H1 (cell line): ENCODE measurements at regions not wholly inside any gene's neighbourhood (a gene's known extent, or its start where the extent isn't known, plus 50 kb on each side); places are given as distances from the start of the nearest gene placed in this dataset.

ENCODE experiments used
- CTCF ChIA-PET: fragments of 300-600 bp; sonication (Branson Sonifier 250); formaldehyde crosslinking; loops from one replicate; lab custom pipeline; 2021; ENCODE audit not compliant: partially characterized antibody; lab: Charles Lee
- POLR2A ChIA-PET: fragments of 300-600 bp; sonication (Branson Sonifier 250); formaldehyde crosslinking; loops from one replicate; lab custom pipeline; 2021; ENCODE audit warnings: inconsistent platforms; ENCODE audit not compliant: partially characterized antibody; lab: Charles Lee
- DNase-seq, 2 experiments: peaks; one replicate each; pipeline versions ENCODE4 v3.0.0 to v3.0.0-alpha.2; 2010 to 2022; ENCODE audit warnings: low spot score in 2 of 2, low read depth in 1 of 2, mixed read lengths in 1 of 2
- FAIRE-seq: peaks from 2 replicates; lab custom pipeline; 2011; peaks lifted over from hg19 to GRCh38; lab: Jason Lieb, UNC
- H2AFZ ChIP-seq: 2 replicates; pipeline ENCODE4 v1.8.1; 2012; ENCODE audit warnings: low read length, inconsistent platforms
- H2AK5ac ChIP-seq: 2 replicates; pipeline ENCODE4 v1.6.1; 2013; ENCODE audit warnings: low read depth, low read length
- H2BK120ac ChIP-seq: replicated peaks from 2 replicates; pipeline ENCODE3; 2013; ENCODE audit warnings: low read depth, low read length, inconsistent platforms
- H2BK12ac ChIP-seq: 2 replicates; pipeline ENCODE4 v1.6.1; 2013; ENCODE audit warnings: low read depth, low read length
- H2BK15ac ChIP-seq: 2 replicates; pipeline ENCODE4 v1.6.1; 2013; ENCODE audit warnings: low read length
- H2BK20ac ChIP-seq: 2 replicates; pipeline ENCODE4 v1.6.1; 2013; ENCODE audit warnings: low read length
- H2BK5ac ChIP-seq: 2 replicates; pipeline ENCODE4 v1.6.1; 2013; ENCODE audit warnings: low read depth, low read length
- H3K14ac ChIP-seq: 2 replicates; pipeline ENCODE4 v1.6.1; 2013; ENCODE audit warnings: inconsistent platforms; ENCODE audit not compliant: insufficient read length
- H3K18ac ChIP-seq: 2 replicates; pipeline ENCODE4 v1.6.1; 2013; ENCODE audit warnings: low read length; ENCODE audit errors: extremely low read depth
- H3K23ac ChIP-seq: 2 replicates; pipeline ENCODE4 v1.6.1; 2013; ENCODE audit warnings: inconsistent platforms; ENCODE audit not compliant: insufficient read length
- H3K23me2 ChIP-seq: 2 replicates; pipeline ENCODE4 v1.6.1; 2013; ENCODE audit warnings: low read depth, low read length
- H3K27ac ChIP-seq: 2 replicates; pipeline ENCODE4 v1.6.1; 2011; ENCODE audit warnings: low read depth, low read length, inconsistent platforms
- H3K27me3 ChIP-seq, 4 experiments: replicated peaks in 1 of 4; 1 replicate in 1 of 4; 2 replicates in 3 of 4; pipeline versions ENCODE4 v1.6.1 to v1.8.1; 2011 to 2013; ENCODE audit warnings: low read length in 3 of 4, mild to moderate bottlenecking in 3 of 4, inconsistent platforms in 2 of 4, mixed read lengths in 2 of 4, moderate library complexity in 1 of 4; ENCODE audit not compliant: control insufficient read depth in 3 of 4, insufficient read depth in 3 of 4; ENCODE audit errors: extremely low read depth in 1 of 4
- H3K36me3 ChIP-seq, 4 experiments: 2 replicates each; pipeline versions ENCODE4 v1.6.1 to v1.8.1; 2011 to 2013; ENCODE audit warnings: mild to moderate bottlenecking in 4 of 4, low read length in 3 of 4, moderate library complexity in 2 of 4, control low read depth in 1 of 4, inconsistent platforms in 1 of 4; ENCODE audit not compliant: insufficient read depth in 4 of 4, control insufficient read depth in 2 of 4
- H3K4ac ChIP-seq: replicated peaks from 2 replicates; pipeline ENCODE3; 2013; ENCODE audit warnings: low read length, low read depth, mixed read lengths, inconsistent platforms; ENCODE audit not compliant: insufficient read length
- H3K4me1 ChIP-seq, 4 experiments: replicated peaks in 1 of 4; 1 replicate in 1 of 4; 2 replicates in 3 of 4; pipeline versions ENCODE4 v1.6.1 to v1.8.1; 2011 to 2013; ENCODE audit warnings: low read length in 3 of 4, inconsistent platforms in 2 of 4, mixed read lengths in 1 of 4; ENCODE audit not compliant: insufficient read depth in 4 of 4, control insufficient read depth in 3 of 4
- H3K4me2 ChIP-seq, 2 experiments: 2 replicates each; pipeline versions ENCODE4 v1.6.1 to v1.8.1; 2011 to 2013; ENCODE audit warnings: low read depth in 2 of 2, low read length in 2 of 2, control low read depth in 1 of 2, inconsistent platforms in 1 of 2, mild to moderate bottlenecking in 1 of 2; ENCODE audit not compliant: insufficient read depth in 1 of 2
- H3K4me3 ChIP-seq, 4 experiments: fragments of 200-600, 300-600 bp in 1 of 4; sonication (generic), shearing (Covaris generic), sonication (Bioruptor Twin) in 1 of 4; 2 replicates each; pipeline versions ENCODE4 v1.5.1 to v1.8.1; 2011 to 2016; ENCODE audit warnings: low read length in 4 of 4, low read depth in 3 of 4, control low read depth in 2 of 4, inconsistent platforms in 2 of 4, mild to moderate bottlenecking in 2 of 4, mixed read lengths in 1 of 4, moderate library complexity in 1 of 4; ENCODE audit not compliant: insufficient read depth in 2 of 4; ENCODE audit errors: extremely low read depth in 1 of 4
- H3K56ac ChIP-seq: replicated peaks from 2 replicates; pipeline ENCODE3; 2013; ENCODE audit warnings: low read depth, mild to moderate bottlenecking, mixed read lengths, low read length, inconsistent platforms; ENCODE audit not compliant: insufficient read length
- H3K79me1 ChIP-seq: 2 replicates; pipeline ENCODE4 v1.6.1; 2013; ENCODE audit warnings: low read depth, low read length, control low read depth
- H3K79me2 ChIP-seq, 2 experiments: 2 replicates each; pipeline versions ENCODE4 v1.6.1 to v1.8.1; 2012 to 2013; ENCODE audit warnings: low read length in 2 of 2, mild to moderate bottlenecking in 2 of 2, inconsistent platforms in 1 of 2; ENCODE audit not compliant: insufficient read depth in 2 of 2, control insufficient read depth in 1 of 2
- H3K9ac ChIP-seq, 4 experiments: replicated peaks in 1 of 4; 1 replicate in 1 of 4; 2 replicates in 3 of 4; pipeline versions ENCODE4 v1.6.1 to v1.8.1; 2011 to 2013; ENCODE audit warnings: low read depth in 3 of 4, low read length in 3 of 4, control low read depth in 2 of 4, mild to moderate bottlenecking in 2 of 4, moderate library complexity in 2 of 4, inconsistent platforms in 1 of 4; ENCODE audit errors: extremely low read depth in 1 of 4
- H3K9me3 ChIP-seq, 2 experiments: 2 replicates each; pipeline versions ENCODE4 v1.6.1 to v1.8.1; 2012 to 2013; ENCODE audit warnings: mild to moderate bottlenecking in 2 of 2, moderate library complexity in 2 of 2, control low read depth in 1 of 2, inconsistent platforms in 1 of 2, low read depth in 1 of 2, low read length in 1 of 2, mixed read lengths in 1 of 2; ENCODE audit not compliant: insufficient read depth in 2 of 2
- H4K20me1 ChIP-seq, 2 experiments: replicated peaks in 1 of 2; 2 replicates each; pipeline versions ENCODE3 to v1.8.1; 2011 to 2013; ENCODE audit warnings: inconsistent platforms in 2 of 2, low read length in 2 of 2, mild to moderate bottlenecking in 1 of 2; ENCODE audit not compliant: insufficient read depth in 2 of 2, control insufficient read depth in 1 of 2
- H4K5ac ChIP-seq: 2 replicates; pipeline ENCODE4 v1.6.1; 2013; ENCODE audit warnings: low read length, low read depth, mixed read lengths, inconsistent platforms; ENCODE audit not compliant: insufficient read length
- H4K8ac ChIP-seq: 2 replicates; pipeline ENCODE4 v1.8.0; 2013; ENCODE audit warnings: mild to moderate bottlenecking, moderate library complexity, low read length, inconsistent platforms; ENCODE audit not compliant: insufficient read depth; ENCODE audit errors: extremely low read depth
- H4K91ac ChIP-seq: replicated peaks from 2 replicates; pipeline ENCODE3; 2013; ENCODE audit warnings: low read length, mixed read lengths, inconsistent platforms; ENCODE audit not compliant: insufficient read length
- EGR1 ChIP-seq: IDR thresholded peaks from 2 replicates; pipeline ENCODE4 v1.6.1; 2011; ENCODE audit warnings: low read depth, low read length, borderline replicate concordance
- EP300 ChIP-seq, 2 experiments: IDR thresholded peaks; 1 replicate in 1 of 2; 2 replicates in 1 of 2; pipeline ENCODE4 v1.6.1; 2011 to 2012; ENCODE audit warnings: low read depth in 2 of 2, low read length in 2 of 2, mild to moderate bottlenecking in 2 of 2, borderline replicate concordance in 1 of 2, inconsistent platforms in 1 of 2, moderate library complexity in 1 of 2
- FOSL1 ChIP-seq: IDR thresholded peaks from 2 replicates; pipeline ENCODE4 v1.6.1; 2011; ENCODE audit warnings: mild to moderate bottlenecking, low read depth, low read length, moderate library complexity; ENCODE audit not compliant: insufficient read depth
- HDAC6 ChIP-seq: IDR thresholded peaks from one replicate; pipeline ENCODE4 v1.7.1; 2012; ENCODE audit warnings: low read depth, mild to moderate bottlenecking, inconsistent platforms, low read length, moderate library complexity
- JUND ChIP-seq: IDR thresholded peaks from 2 replicates; pipeline ENCODE4 v1.6.1; 2011; ENCODE audit warnings: mild to moderate bottlenecking, improper control_type of control experiment, low read length
- KDM5A ChIP-seq: fragments of 200-600 bp; IDR thresholded peaks from 2 replicates; pipeline ENCODE4 v1.7.1; 2012; ENCODE audit warnings: mild to moderate bottlenecking, low read length, inconsistent platforms, mixed read lengths
- SIN3A ChIP-seq, 2 experiments: IDR thresholded peaks in 1 of 2; conservative IDR thresholded peaks in 1 of 2; 2 replicates each; pipeline ENCODE4 v1.6.1; 2011 to 2012; ENCODE audit warnings: low read length in 2 of 2, improper control_type of control experiment in 1 of 2, low read depth in 1 of 2, mild to moderate bottlenecking in 1 of 2
- SRF ChIP-seq: IDR thresholded peaks from 2 replicates; pipeline ENCODE4 v1.6.1; 2011; ENCODE audit warnings: mild to moderate bottlenecking, low read depth, low read length, moderate library complexity
- WGBS, 2 experiments: shearing (Covaris generic) in 1 of 2; methylation state at CpG; one replicate each; pipeline versions ENCODE4 v1.1.6 to v1.1.7; 2013 to 2015; ENCODE audit warnings: low lambda C conversion rate in 2 of 2, mixed read lengths in 2 of 2, inconsistent platforms in 1 of 2, low coverage in 1 of 2, missing lambda C conversion rate in 1 of 2; ENCODE audit not compliant: insufficient replicate concordance in 2 of 2, insufficient coverage in 1 of 2, insufficient read length in 1 of 2; ENCODE audit errors: extremely low coverage in 1 of 2, missing lambda C conversion rate in 1 of 2; 5-methylcytosine and 5-hydroxymethylcytosine counted together
- TF ChIP-seq, protein P1 (sequence below): IDR thresholded peaks from 2 replicates; pipeline ENCODE4 v1.6.1; 2012; ENCODE audit warnings: inconsistent platforms

DNA sequence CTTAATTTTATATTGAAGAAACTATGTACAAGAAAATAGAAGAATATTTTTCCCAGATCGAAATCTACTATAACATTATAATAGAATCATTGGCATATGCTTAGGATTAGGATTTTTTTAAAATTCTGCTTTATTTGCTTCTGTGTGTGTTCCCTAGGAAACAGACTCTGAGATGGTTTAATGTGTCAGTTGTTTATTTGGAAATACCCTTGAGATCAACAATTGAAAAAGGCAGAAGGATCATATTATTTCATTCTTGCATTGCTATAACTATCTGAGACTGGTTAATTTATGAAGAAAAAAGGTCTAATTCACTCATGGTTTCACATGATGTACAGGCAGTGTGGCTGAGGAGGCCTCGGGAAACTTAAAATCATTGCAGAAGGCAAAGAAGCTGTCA lies 622.6 kb downstream of the PRR16 start:
- Histone ChIP-seq H3K4me3 (no peak overlapping the region), H2AFZ (no peak overlapping the region), H3K79me1 (no peaks in the 10 kb centered on the region), H2BK120ac (no peak overlapping the region), H3K9me3 (no peaks in the 10 kb centered on the region), H3K23me2 (no peaks in the 10 kb centered on the region), H3K27me3 (no peaks in the 10 kb centered on the region), H2AK5ac (no peak overlapping the region), H2BK5ac (no peak overlapping the region), H3K27ac (no peak overlapping the region)
- POLR2A ChIA-PET = interaction anchor here (0.6 kb wide), 1 partner anchor 1301 kb away, joined by 4 read pairs; no protein-coding TSS in a partner anchor
- 97% methylated on average over 2 of the region's 2 CpGs; no CpG with 5 or more reads in 1 of the 2 experiments for WGBS, 2 experiments
- no peak for TF ChIP-seq SRF
- no peak for TF ChIP-seq KDM5A
- TF ChIP-seq EP300 (IDR thresholded peaks at IDR 0.05; ENCODE audit: borderline replicate concordance in 1 of 2, low read depth in 2 of 2, low read length in 2 of 2) = no peak
- TF ChIP-seq, protein P1, sequence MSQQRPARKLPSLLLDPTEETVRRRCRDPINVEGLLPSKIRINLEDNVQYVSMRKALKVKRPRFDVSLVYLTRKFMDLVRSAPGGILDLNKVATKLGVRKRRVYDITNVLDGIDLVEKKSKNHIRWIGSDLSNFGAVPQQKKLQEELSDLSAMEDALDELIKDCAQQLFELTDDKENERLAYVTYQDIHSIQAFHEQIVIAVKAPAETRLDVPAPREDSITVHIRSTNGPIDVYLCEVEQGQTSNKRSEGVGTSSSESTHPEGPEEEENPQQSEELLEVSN = no peak
- no peak for TF ChIP-seq EGR1
- no peak for TF ChIP-seq SIN3A (conservative IDR thresholded peaks at IDR 0.05 in 1 of 2, IDR thresholded peaks at IDR 0.05 in 1 of 2; ENCODE audit: low read depth in 1 of 2, low read length in 2 of 2)
- no peak for TF ChIP-seq JUND
- TF ChIP-seq HDAC6 = no peak
- TF ChIP-seq FOSL1 = no peak
- TF ChIP-seq, all 59 proteins: peak for 0
- no peak for FAIRE-seq
- Histone ChIP-seq H2BK12ac (no peak overlapping the region), H4K20me1 (no peaks in the 10 kb centered on the region), H3K36me3 (no peaks in the 10 kb centered on the region), H4K91ac (no peak overlapping the region), H3K4me2 (no peak overlapping the region), H4K5ac (no peak overlapping the region), H4K8ac (no peak overlapping the region), H3K4ac (no peak overlapping the region), H3K14ac (no peak overlapping the region), H3K79me2 (no peaks in the 10 kb centered on the region), H2BK15ac (no peak overlapping the region), H2BK20ac (no peak overlapping the region), H3K9ac (no peak overlapping the region), H3K23ac (no peak overlapping the region), H3K4me1 (no peaks in the 10 kb centered on the region), H3K56ac (no peak overlapping the region), H3K18ac (no peak overlapping the region)
- DNase-seq = no peak
- CTCF ChIA-PET = no interaction called here
